Head of caudate nucleus (tissue), 42 donors: ENCODE measurements at regions not wholly inside any gene's neighbourhood (a gene's known extent, or its start where the extent isn't known, plus 50 kb on each side); places are given as distances from the start of the nearest gene placed in this dataset.
A peak's percentile ranks its signal among the peaks of the same experiment; 100 is the strongest.
"Not testable (repeated sequence)": the region's sequence is repeated elsewhere in the genome, so short reads cannot be mapped to it uniquely, and the experiment has no call there.

ENCODE experiments used
- DNase-seq, 42 donors: peaks; one replicate each; pipeline versions ENCODE4 v3.0.0 to v3.0.0-alpha.2; 2020 to 2021; ENCODE audit warnings: mixed read lengths in 7 of 42
- intact Hi-C: fragments of 100-400 bp; cut with DNase I; formaldehyde crosslinking; loops from one replicate; pipeline ENCODE4 v1.15.0; 2022

GRCh38 chr2:125736306-125736705 lies 919.7 kb upstream of the GYPC start:
- DNase-seq: no peak
- intact Hi-C loops: no loop called here

DNA sequence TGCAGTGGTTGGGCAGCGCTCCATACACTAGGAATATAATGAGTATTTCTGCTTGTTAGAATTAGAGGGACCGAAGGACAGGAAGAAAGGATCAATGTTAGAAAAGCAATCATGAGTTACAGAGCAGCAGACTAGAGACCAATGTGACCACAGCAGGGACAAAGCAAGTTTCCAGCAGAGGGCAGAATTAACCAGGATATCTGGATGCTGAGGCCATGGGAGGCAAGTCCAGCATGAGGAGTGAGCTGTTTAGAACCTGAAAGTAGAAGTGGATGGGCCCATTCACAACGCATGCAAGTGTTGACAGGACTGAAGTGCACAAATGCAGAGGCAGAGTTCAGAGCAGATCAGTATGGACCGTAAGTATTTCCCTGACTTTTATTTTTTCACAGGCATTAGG lies 910.4 kb upstream of the GYPC start:
- peak in 39 of 42 donors; percentile 22 to 87 (median 58) for DNase-seq
- intact Hi-C loops: loop anchor here (10.0 kb wide), 1 partner anchor 1029 kb away; no protein-coding TSS in a partner anchor

- no peak for DNase-seq
- intact Hi-C loops: loop anchor here (10.0 kb wide), 1 partner anchor 1028 kb away; no protein-coding TSS in a partner anchor
Measured at GRCh38 chr2:125746321-125747164, 909.4 kb upstream of the GYPC start.

- DNase-seq: no peak
- intact Hi-C loops: loop anchor here (10.0 kb wide), 1 partner anchor 1028 kb away; no protein-coding TSS in a partner anchor
Measured at GRCh38 chr2:125747165-125747425, 908.9 kb upstream of the GYPC start.

DNA sequence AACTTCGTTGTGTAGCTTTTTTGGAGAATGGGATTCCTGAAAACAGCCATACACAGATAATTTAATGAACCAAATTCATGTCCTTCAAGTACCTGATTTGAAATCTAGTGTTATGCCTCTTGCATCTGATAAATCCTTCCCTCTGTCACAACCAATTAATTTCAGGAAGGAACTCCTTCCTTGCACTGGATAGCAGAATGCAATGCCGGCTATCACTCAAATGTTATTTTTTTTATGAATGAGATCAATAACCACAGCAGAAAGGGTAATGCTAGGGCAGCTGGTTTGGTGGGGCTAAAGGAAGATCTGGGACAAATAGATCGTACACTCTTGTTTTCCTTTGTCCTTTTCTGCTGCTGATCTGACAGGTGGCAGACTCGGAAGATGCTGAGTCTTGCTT lies 899.5 kb upstream of the GYPC start:
- intact Hi-C loops: no loop called here

GRCh38 chr2:125796784-125797183 lies 859.2 kb upstream of the GYPC start:
- no peak for DNase-seq
- intact Hi-C loops: no loop called here

More for the DNA sequence above, 899.5 kb upstream of the GYPC start:
- no peak for DNase-seq

GRCh38 chr2:125797192-125797591 lies 858.8 kb upstream of the GYPC start:
- intact Hi-C loops: no loop called here
- DNase-seq: no peak

DNA sequence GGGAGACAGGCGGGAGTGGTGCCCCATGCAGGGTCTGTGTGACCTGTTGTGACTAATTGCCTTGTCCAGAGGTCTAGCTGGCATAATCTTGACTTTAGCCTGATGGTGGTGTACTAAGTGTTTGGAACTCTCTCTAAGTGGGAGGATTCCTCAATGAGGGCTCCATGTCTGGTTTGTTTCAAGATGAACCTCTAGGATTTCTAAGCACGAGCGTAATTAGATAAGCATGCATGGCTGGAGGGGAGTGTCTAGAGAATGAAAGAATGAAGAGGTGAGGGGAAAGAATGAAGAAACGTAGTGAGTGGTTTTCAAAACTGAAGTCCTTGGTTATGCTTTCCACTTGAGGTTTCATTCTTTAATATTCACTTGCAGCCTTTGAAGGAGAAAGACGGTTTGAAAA lies 833.2 kb upstream of the GYPC start:
- DNase-seq: no peak
- intact Hi-C loops: no loop called here

GRCh38 chr2:125825781-125826180 lies 830.2 kb upstream of the GYPC start:
- intact Hi-C loops, DNase-seq: not testable (repeated sequence)

GRCh38 chr2:125837128-125837527 lies 818.8 kb upstream of the GYPC start:
- peak in 11 of 42 donors; percentile 4 to 54 (median 19) for DNase-seq
- intact Hi-C loops: no loop called here

DNA sequence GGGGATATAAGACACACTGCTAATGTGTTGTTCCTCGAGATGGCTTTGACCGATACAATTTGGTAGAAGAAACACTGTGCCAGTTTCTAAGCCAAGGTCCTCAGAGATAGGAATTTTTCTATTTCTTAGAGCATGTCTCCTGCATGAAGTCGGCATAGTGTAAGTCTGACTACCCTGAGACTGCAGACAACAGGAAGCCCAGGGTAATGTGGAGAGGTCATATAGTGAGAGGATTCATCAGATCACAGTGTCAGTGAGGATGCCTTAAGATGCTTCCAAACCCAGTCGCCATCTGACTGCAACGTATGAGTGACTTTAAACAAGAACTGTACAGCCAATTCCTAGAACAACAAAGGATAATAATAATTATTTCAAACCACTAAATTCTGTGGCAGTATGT lies 818.3 kb upstream of the GYPC start:
- intact Hi-C loops: no loop called here

DNA sequence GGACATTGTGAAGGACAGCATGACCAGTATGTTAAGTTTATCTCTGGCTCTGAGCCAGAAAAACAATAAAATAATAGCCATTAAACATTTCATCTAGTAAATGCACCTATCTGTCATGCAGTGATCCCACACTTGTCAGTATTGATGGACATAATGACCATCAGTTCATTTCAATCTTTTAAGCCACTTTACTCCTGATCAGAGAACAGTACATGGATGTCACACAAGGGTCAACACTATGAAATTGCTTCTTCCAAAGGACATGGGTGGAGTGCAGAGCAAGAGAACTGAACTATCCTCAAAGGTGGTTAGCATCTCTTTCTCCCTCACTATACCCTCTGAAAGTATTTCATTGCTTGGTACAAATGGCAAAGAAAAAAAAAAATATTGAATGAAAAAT lies 816.0 kb upstream of the GYPC start:
- DNase-seq: no peak
- intact Hi-C loops: no loop called here

More for the DNA sequence above, 818.3 kb upstream of the GYPC start:
- DNase-seq: no peak

DNA sequence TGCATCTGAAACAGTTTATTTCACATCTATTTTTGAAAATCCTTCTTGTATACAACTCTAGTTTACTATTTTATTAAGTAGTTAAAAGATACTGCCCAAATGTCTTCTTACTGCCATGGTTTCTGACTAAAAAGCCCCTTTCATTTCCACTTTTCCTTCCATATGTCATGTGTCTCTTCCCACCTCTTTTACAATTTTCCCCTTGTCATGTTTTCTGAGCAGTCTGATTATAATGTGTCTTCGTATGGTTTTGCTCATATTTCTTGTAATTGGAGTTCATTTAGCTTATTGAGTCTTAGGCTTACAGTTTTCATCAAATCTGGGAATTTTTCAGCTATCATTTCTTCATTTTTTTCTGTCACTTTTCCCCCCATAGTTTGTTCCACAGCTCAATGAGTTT lies 813.9 kb upstream of the GYPC start:
- intact Hi-C loops: no loop called here
- DNase-seq: no peak

DNA sequence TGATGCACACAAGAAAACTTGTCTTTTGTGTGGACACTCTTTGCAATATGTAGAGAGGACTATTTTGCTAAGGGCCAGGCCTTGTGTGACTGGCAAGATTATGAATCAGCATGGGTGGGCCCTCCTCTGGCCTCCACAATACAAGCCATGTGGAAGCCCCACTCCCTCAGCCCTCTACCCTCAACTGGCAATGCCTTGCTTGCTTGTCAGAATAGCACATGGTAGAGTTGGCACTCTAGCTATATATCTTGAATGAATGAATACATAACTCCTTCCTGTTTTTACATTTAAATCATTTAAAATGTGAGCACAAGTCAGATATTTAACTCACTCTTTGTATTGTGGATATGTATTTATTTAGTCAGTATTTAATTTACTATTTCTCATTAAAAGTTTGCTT lies 805.4 kb upstream of the GYPC start:
- intact Hi-C loops: no loop called here
- no peak for DNase-seq

DNA sequence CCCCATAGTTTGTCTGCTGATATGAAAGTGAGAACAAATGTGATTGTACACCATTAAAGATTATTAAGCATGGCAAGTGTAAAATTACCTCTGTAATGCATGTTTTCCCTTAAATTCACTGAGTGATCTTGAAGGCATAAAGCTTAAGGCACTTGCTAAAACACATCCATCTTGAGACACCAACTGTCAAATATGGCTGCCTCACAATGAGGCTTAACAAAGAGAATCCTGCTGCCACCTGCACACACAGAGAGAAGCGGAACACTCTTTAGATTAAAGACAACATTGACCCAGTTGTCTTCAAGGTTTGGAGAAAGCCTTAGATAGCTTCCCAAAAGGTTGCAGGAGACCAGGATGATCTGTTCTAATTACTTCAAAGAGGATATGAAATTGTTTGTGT lies 803.6 kb upstream of the GYPC start:
- no peak for DNase-seq
- intact Hi-C loops: no loop called here

GRCh38 chr2:125853626-125854025 lies 802.3 kb upstream of the GYPC start:
- intact Hi-C loops: no loop called here
- peak in 38 of 42 donors; percentile 13 to 91 (median 52) for DNase-seq

DNA sequence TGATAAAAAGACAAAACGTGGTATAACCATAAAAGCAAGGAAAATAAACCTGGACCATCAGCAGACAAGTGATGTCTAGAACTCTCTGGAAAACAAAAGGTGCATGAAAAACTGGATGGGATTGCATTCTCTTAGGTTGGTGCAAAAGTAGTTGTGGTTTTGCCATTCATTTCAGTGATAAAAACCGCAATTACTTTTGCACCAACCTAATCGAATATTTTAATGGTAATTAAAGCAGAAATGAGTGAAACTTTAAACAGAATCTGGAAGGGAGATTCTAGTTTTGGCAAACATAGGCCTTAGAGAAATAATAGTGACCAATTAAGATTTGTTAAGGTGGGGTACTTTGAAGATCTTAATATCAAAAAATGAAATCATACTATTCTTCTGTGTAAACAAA lies 800.8 kb upstream of the GYPC start:
- intact Hi-C loops: no loop called here
- DNase-seq: no peak

DNA sequence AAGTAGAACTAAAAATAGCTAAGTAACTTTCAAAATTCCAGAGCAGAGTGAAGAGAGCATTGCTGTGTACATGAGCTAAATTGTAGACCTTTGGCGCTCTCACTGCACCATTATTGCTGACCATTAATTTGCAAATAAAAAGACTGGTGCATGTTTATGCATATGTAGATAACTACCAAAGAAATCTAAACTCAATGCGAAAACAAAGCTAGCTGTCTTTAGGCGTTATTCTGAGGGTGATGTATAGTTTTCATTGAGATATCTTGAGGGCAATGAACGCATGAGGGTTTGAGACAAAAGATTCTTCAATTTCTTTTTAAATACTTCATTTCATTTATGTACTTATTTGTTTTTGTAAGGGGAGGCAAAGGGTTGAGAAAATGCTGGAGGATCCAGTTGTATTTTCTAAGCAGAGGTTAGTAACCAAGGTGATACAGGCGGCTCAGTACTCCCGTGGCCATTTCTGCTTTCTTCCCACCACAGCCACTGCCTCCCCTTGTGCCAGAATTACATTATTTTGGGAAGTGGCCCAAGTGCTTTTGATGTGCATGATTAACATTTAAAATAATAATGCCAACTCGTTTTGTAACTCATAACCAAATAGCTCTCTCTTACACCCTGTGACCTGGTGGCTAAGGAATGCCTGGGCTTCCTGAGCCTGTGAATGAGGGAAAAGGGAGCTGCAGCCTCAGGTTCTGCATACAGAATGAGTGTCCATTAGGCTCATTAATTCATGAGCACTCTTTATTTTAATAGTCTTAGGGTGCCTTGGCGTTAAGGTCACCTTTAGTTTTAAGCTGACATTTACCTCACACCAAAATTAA lies 797.8 kb upstream of the GYPC start:
- intact Hi-C loops: no loop called here
- DNase-seq: no peak

DNA sequence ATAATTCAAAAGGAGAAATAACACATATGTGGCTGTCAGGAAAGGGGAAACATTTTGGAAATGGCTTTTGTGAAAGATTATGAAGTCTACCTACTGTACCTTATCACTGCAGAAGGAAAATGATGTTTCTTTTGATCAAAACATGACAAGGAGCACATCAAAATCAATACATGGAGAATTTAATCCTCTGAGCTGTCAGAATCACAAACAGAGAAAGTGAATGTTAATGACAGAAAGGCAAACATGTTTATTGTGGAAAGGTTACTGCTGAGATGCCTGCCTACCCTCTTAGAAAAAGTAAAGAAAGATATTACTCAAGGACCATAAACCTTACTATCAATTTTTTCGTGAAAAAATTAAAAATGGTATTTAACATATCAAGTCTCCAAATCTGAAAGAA lies 794.5 kb upstream of the GYPC start:
- no peak for DNase-seq
- intact Hi-C loops: no loop called here

DNA sequence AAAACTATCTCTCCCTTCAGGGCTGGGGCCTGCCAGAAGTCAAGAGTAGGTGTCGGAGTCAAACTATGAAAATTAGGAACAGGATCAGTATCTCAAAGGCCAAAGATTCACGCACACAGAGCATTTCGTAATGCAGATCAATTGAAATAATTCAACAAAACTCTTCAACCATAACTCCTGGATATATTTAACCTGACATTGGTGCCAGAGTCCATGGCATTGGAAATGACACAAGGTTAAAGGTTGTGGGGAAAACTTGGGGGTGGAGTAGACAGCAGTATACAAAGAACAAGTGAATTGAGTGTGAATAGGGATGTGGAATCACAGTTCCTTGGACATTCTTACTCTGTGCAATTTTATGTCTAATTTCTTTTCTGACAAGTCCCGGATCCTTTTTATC lies 788.0 kb upstream of the GYPC start:
- intact Hi-C loops: no loop called here
- DNase-seq: no peak

DNA sequence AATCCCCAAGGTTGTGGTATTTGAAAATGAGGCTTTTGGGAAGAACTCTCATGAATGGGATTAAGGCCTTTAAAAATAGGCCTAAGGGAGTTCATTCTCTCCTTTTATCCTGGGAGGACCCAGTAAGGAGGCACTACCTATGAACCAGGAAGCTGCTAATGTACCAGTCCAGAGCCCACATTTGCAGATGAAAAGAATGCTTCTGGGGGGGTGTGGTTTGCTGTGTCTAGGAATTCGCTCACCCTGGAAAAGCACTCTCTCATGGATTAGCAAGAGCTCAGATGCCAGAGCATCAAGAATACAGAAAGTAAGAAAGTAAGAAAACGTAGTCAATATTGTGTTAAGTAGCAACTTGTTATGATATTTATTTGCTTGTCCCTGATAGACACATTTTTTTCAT lies 785.7 kb upstream of the GYPC start:
- DNase-seq: no peak
- intact Hi-C loops: no loop called here
